Gastroesophageal sphincter (tissue), 3 donors: ENCODE measurements at regions not wholly inside any gene's neighbourhood (a gene's known extent, or its start where the extent isn't known, plus 50 kb on each side); places are given as distances from the start of the nearest gene placed in this dataset.

Experiments
- POLR2A ChIP-seq, 2 donors: fragments of 450-650 bp; IDR thresholded peaks; one replicate each; pipeline ENCODE4 v1.6.1; 2017; ENCODE audit warnings: antibody characterized with exemption in 2 of 2, mild to moderate bottlenecking in 2 of 2, moderate library complexity in 1 of 2
- TF ChIP-seq, protein P1 (sequence below), 4 experiments: fragments of 200-600 bp in 2 of 4; fragments of 450-650 bp in 2 of 4; sonication (generic) in 1 of 4; IDR thresholded peaks; one replicate each; pipeline ENCODE4 v1.5.1; 2017 to 2019; ENCODE audit warnings: antibody characterized with exemption in 4 of 4, mild to moderate bottlenecking in 2 of 4, moderate library complexity in 2 of 4

DNA sequence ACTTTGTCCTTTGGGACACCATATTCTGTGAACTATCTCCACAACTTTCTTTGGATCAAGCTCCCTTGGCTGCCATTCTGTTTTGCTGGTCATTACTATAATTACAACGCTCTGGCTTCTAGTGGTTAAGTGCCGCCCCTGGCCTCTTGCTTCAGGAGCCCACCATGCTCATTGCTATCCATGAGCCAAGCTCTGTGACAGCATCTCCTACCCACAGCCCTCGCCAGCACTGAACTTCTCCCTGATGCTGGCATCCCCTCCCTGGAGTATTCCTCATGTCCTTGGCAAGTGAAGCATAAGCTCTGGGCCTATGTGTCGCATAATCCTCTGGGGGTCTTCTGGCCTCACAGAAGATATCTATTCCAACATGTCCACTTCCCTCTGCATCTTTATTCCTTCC is 60.6 kb upstream of the DHX40 start:
- TF ChIP-seq, protein P1, sequence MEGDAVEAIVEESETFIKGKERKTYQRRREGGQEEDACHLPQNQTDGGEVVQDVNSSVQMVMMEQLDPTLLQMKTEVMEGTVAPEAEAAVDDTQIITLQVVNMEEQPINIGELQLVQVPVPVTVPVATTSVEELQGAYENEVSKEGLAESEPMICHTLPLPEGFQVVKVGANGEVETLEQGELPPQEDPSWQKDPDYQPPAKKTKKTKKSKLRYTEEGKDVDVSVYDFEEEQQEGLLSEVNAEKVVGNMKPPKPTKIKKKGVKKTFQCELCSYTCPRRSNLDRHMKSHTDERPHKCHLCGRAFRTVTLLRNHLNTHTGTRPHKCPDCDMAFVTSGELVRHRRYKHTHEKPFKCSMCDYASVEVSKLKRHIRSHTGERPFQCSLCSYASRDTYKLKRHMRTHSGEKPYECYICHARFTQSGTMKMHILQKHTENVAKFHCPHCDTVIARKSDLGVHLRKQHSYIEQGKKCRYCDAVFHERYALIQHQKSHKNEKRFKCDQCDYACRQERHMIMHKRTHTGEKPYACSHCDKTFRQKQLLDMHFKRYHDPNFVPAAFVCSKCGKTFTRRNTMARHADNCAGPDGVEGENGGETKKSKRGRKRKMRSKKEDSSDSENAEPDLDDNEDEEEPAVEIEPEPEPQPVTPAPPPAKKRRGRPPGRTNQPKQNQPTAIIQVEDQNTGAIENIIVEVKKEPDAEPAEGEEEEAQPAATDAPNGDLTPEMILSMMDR (IDR thresholded peaks at IDR 0.05) = no peak
- TF ChIP-seq POLR2A (IDR thresholded peaks at IDR 0.05) = no peak
